Ishikawa (cell line): ENCODE measurements at regions not wholly inside any gene's neighbourhood (a gene's known extent, or its start where the extent isn't known, plus 50 kb on each side); places are given as distances from the start of the nearest gene placed in this dataset.

Experiments used
- CEBPB ChIP-seq: IDR thresholded peaks from 2 replicates; pipeline ENCODE4 v1.6.1; 2012
- CREB1 ChIP-seq: IDR thresholded peaks from 2 replicates; pipeline ENCODE4 v1.6.1; 2012; ENCODE audit warnings: low read depth
- EP300 ChIP-seq: IDR thresholded peaks from 2 replicates; pipeline ENCODE4 v1.6.1; 2012; ENCODE audit warnings: borderline replicate concordance
- MAX ChIP-seq: IDR thresholded peaks from 2 replicates; pipeline ENCODE4 v1.6.1; 2012
- RAD21 ChIP-seq: IDR thresholded peaks from 2 replicates; pipeline ENCODE4 v1.6.1; 2012; ENCODE audit warnings: low read depth
- TAF1 ChIP-seq: IDR thresholded peaks from 2 replicates; pipeline ENCODE4 v1.6.1; 2012; ENCODE audit warnings: low read depth, mild to moderate bottlenecking
- YY1 ChIP-seq: IDR thresholded peaks from 2 replicates; pipeline ENCODE4 v1.6.1; 2012; ENCODE audit warnings: low read depth
- ZBTB7A ChIP-seq: IDR thresholded peaks from 2 replicates; pipeline ENCODE4 v1.6.1; 2012; ENCODE audit warnings: low read depth

GRCh38 chr6:119799596-119800509, 450.3 kb upstream of the MAN1A1 start:
- TF ChIP-seq CREB1: no peak
- no peak for TF ChIP-seq TAF1
- TF ChIP-seq MAX: no peak
- no peak for TF ChIP-seq ZBTB7A
- TF ChIP-seq RAD21: no peak
- TF ChIP-seq CEBPB: no peak
- no peak for TF ChIP-seq YY1
- no peak for TF ChIP-seq EP300
